ENCODE measurements at regions not wholly inside any gene's neighbourhood (a gene's known extent, or its start where the extent isn't known, plus 50 kb on each side); places are given as distances from the start of the nearest gene placed in this dataset.

GRCh38 chr3:107188262-107188661 lies 189.0 kb upstream of the CCDC54 start:
- H3K4me2 ChIP-seq: no peak overlapping the region
- H3K79me2 ChIP-seq (replicated peaks; ENCODE audit: insufficient read depth): no peaks in the 10 kb centered on the region
- H4K20me1 ChIP-seq (replicated peaks; ENCODE audit: insufficient read depth): no peaks in the 10 kb centered on the region
- H2AFZ ChIP-seq: no peak overlapping the region
- H3K4me1 ChIP-seq (ENCODE audit: insufficient read depth): no peaks in the 10 kb centered on the region
- H3K27me3 ChIP-seq (ENCODE audit: insufficient read depth): no peaks in the 10 kb centered on the region
- H3F3A ChIP-seq (replicated peaks; ENCODE audit: low read depth): no peaks in the 10 kb centered on the region
- H3K4me1 Mint-ChIP-seq: no peaks in the 10 kb centered on the region
- no peak overlapping the region for H3K4me3 Mint-ChIP-seq
- TF ChIP-seq, protein P1, sequence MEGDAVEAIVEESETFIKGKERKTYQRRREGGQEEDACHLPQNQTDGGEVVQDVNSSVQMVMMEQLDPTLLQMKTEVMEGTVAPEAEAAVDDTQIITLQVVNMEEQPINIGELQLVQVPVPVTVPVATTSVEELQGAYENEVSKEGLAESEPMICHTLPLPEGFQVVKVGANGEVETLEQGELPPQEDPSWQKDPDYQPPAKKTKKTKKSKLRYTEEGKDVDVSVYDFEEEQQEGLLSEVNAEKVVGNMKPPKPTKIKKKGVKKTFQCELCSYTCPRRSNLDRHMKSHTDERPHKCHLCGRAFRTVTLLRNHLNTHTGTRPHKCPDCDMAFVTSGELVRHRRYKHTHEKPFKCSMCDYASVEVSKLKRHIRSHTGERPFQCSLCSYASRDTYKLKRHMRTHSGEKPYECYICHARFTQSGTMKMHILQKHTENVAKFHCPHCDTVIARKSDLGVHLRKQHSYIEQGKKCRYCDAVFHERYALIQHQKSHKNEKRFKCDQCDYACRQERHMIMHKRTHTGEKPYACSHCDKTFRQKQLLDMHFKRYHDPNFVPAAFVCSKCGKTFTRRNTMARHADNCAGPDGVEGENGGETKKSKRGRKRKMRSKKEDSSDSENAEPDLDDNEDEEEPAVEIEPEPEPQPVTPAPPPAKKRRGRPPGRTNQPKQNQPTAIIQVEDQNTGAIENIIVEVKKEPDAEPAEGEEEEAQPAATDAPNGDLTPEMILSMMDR (conservative IDR thresholded peaks at IDR 0.05; ENCODE audit: low read depth in 2 of 2): no peak
- no peak for TF ChIP-seq EZH2phosphoT487 (IDR thresholded peaks at IDR 0.05; ENCODE audit: unreplicated experiment)
- TF ChIP-seq EZH2 (IDR thresholded peaks at IDR 0.05; ENCODE audit: low read depth, unreplicated experiment): no peak
- TF ChIP-seq, protein P2, sequence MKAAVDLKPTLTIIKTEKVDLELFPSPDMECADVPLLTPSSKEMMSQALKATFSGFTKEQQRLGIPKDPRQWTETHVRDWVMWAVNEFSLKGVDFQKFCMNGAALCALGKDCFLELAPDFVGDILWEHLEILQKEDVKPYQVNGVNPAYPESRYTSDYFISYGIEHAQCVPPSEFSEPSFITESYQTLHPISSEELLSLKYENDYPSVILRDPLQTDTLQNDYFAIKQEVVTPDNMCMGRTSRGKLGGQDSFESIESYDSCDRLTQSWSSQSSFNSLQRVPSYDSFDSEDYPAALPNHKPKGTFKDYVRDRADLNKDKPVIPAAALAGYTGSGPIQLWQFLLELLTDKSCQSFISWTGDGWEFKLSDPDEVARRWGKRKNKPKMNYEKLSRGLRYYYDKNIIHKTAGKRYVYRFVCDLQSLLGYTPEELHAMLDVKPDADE (IDR thresholded peaks at IDR 0.05): no peak
- TF ChIP-seq REST (IDR thresholded peaks at IDR 0.05; ENCODE audit: unreplicated experiment): no peak
- no peak for TF ChIP-seq JUNB (IDR thresholded peaks at IDR 0.05; ENCODE audit: unreplicated experiment)
- no peak for TF ChIP-seq NANOG (IDR thresholded peaks at IDR 0.05; ENCODE audit: borderline replicate concordance)
- TF ChIP-seq POLR2AphosphoS5 (IDR thresholded peaks at IDR 0.05; ENCODE audit: low read depth): no peak
- no peak for TF ChIP-seq ZNF331 (CRISPR knock-in tag; IDR thresholded peaks at IDR 0.05; ENCODE audit: low read depth)
- no peak for TF ChIP-seq STAT1 (IDR thresholded peaks at IDR 0.05; ENCODE audit: unreplicated experiment)
- no peak for TF ChIP-seq ZNF462 (CRISPR knock-in tag; IDR thresholded peaks at IDR 0.05)
- no peak for TF ChIP-seq CREB1 (CRISPR knock-in tag; IDR thresholded peaks at IDR 0.05; ENCODE audit: low read depth)
- no peak for TF ChIP-seq ZNF114 (CRISPR knock-in tag; IDR thresholded peaks at IDR 0.05)
- ATAC-seq: no peak
- H3K27ac ChIP-seq (ENCODE audit: low read depth): no peak overlapping the region
- H3K27ac Mint-ChIP-seq: no peak overlapping the region
- no peak for DNase-seq (ENCODE audit: low spot score)
- H3K9me2 ChIP-seq (ENCODE audit: insufficient read depth): no peaks in the 10 kb centered on the region
- no peaks in the 10 kb centered on the region for H3K9me3 Mint-ChIP-seq
- no peak overlapping the region for H3K4me3 ChIP-seq
- no peaks in the 10 kb centered on the region for H3K36me3 Mint-ChIP-seq (ENCODE audit: low read depth)
- no peaks in the 10 kb centered on the region for H3K36me3 ChIP-seq (ENCODE audit: insufficient read depth)
- no peaks in the 10 kb centered on the region for H3K27me3 Mint-ChIP-seq (ENCODE audit: insufficient read depth, low read depth, poor library complexity)

All from GM23338 (cell line).